ENCODE measurements at regions not wholly inside any gene's neighbourhood (a gene's known extent, or its start where the extent isn't known, plus 50 kb on each side); places are given as distances from the start of the nearest gene placed in this dataset.

DNA sequence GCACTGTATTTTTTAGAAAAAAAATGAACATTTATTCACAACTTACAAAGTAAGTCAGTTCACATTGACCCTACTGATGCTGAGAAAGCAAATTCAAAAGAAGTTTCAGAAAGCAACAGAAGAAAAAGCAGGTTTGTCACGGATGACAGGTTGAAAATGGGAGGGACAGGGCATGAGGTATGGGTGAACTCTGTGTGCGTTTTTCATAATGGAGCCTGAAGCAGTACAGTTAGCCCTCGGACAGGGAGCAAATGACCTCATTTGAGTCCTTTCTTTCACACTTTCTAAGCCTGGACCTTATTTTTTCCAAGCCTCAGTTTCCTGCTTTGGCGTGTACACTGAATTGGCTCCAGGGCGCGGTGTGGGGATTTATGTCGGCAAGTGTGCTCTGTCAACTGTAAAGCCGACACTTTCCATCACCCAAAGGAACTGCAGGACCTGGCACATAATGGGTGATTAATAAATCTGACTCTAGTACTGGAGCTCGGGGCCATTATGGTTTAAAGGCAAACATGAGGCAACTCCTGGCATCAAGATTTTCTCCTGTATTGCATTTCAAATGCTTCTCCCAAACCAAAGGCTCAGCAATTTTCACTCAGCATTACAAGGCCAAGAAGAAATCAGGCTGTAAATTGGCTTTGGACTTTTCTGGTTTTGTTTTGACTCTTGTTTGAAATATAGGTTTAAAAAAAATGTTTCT lies 345.5 kb upstream of the DUSP10 start:
- intact Hi-C loops (cut with DNase I; ENCODE audit: low total_unique reads) = no loop called here
- no peak overlapping the region for H3K4me3 ChIP-seq (ENCODE audit: low read depth, poor library complexity, severe bottlenecking)
- no peak for TF ChIP-seq POLR2A (IDR thresholded peaks at IDR 0.05)
- TF ChIP-seq, protein P1, sequence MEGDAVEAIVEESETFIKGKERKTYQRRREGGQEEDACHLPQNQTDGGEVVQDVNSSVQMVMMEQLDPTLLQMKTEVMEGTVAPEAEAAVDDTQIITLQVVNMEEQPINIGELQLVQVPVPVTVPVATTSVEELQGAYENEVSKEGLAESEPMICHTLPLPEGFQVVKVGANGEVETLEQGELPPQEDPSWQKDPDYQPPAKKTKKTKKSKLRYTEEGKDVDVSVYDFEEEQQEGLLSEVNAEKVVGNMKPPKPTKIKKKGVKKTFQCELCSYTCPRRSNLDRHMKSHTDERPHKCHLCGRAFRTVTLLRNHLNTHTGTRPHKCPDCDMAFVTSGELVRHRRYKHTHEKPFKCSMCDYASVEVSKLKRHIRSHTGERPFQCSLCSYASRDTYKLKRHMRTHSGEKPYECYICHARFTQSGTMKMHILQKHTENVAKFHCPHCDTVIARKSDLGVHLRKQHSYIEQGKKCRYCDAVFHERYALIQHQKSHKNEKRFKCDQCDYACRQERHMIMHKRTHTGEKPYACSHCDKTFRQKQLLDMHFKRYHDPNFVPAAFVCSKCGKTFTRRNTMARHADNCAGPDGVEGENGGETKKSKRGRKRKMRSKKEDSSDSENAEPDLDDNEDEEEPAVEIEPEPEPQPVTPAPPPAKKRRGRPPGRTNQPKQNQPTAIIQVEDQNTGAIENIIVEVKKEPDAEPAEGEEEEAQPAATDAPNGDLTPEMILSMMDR (IDR thresholded peaks at IDR 0.05) = no peak
- DNase-seq (ENCODE audit: low spot score in 2 of 2) = no peak
- WGBS, 2 donors = 45 to 52% methylated on average over 9 of the region's 9 CpGs

DNA sequence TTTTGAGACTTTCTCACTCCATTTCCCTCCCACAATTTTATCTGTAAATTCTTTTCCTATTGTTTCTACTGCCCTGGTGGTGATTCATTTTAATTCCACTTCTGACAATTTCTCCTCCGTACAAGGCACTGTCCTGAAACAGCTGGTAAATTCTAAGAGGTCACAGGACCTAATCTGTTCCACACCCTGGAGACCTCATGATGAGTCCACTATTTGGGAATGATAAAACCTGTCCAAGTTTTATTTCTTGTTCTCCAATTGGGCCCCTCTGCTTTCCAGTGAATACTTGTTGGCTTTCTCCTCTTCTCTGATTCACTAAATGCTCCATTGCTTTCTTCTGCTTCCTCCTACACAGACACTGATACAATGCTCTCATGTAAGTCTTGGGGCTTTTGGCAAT lies 343.1 kb upstream of the DUSP10 start:
- intact Hi-C loops (cut with DNase I; ENCODE audit: low total_unique reads) = no loop called here
- DNase-seq (ENCODE audit: low spot score in 2 of 2) = no peak
- H3K4me3 ChIP-seq (ENCODE audit: low read depth, poor library complexity, severe bottlenecking) = no peak overlapping the region
- 54 to 80% methylated on average over 1 of the region's 1 CpG for WGBS, 2 donors
- TF ChIP-seq POLR2A (IDR thresholded peaks at IDR 0.05) = no peak
- TF ChIP-seq, protein P1 (IDR thresholded peaks at IDR 0.05) = no peak

DNA sequence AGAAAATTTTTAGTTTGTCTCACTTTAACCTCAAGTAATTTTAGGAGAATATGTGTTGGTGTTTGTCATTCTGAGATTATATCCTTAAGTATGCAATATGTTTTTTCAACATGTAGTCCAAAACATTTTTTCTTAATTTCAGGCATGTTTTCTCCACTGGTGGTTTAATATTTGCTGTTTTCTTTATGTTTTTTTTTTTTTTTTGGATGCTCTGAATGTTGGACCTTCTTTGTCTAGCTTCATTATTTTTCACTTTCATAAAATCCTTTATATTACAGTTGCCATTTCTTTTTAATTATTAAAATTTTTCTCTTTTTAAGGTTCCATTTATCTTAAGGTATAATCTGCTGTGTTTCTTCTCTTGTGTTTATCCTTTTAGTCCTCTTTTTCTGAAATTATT lies 342.2 kb upstream of the DUSP10 start:
- intact Hi-C loops (cut with DNase I; ENCODE audit: low total_unique reads) = no loop called here
- DNase-seq (ENCODE audit: low spot score in 2 of 2) = no peak
- H3K4me3 ChIP-seq (ENCODE audit: low read depth, poor library complexity, severe bottlenecking) = no peak overlapping the region
- TF ChIP-seq, protein P1 (IDR thresholded peaks at IDR 0.05) = no peak
- TF ChIP-seq POLR2A (IDR thresholded peaks at IDR 0.05) = no peak

DNA sequence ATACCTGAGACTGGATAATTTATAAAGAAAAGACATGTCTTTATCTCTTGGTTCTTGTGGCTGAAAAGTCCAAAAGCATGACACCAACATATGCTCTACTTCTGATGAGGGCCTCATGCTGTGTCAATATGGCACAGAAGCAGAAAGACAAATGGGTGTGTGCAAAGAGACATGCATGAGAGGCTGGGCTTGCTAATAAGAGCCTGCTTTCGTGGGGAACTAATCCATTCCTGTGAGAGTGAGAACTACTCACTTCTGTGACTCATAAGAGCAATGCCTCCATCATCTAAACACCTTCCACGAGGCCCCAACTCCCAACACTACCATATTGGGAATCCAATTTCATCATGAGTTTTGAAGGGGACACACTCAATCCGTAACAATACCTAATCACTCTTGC lies 340.0 kb upstream of the DUSP10 start:
- no peak for TF ChIP-seq POLR2A (IDR thresholded peaks at IDR 0.05)
- TF ChIP-seq, protein P1 (IDR thresholded peaks at IDR 0.05) = no peak
- DNase-seq (ENCODE audit: low spot score in 2 of 2) = no peak
- WGBS, 2 donors = 84 to 87% methylated on average over 3 of the region's 3 CpGs
- H3K4me3 ChIP-seq (ENCODE audit: low read depth, poor library complexity, severe bottlenecking) = no peak overlapping the region
- intact Hi-C loops (cut with DNase I; ENCODE audit: low total_unique reads) = no loop called here

DNA sequence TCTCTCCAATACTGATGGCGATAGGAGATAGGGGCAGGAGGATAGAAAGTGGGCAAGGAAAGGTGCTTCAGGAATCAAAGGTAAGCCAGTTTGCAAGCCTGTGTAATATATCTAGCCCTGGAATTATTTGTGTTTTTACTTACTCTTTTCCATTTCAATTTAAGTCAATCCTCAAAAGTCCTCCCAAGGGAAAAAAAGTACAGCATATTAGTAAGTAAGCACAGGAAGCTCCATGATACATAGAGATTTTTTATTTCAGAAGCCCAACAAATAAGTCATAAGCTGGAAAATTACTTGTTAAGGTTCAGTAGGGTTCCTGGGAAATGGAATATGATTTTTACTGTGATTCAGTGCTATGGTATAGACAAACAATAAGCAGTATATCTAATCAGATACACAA lies 337.7 kb upstream of the DUSP10 start:
- DNase-seq (ENCODE audit: low spot score in 2 of 2) = no peak
- WGBS, 2 donors = 81 to 84% methylated on average over 1 of the region's 1 CpG
- H3K4me3 ChIP-seq (ENCODE audit: low read depth, poor library complexity, severe bottlenecking) = no peak overlapping the region
- TF ChIP-seq, protein P1 (IDR thresholded peaks at IDR 0.05) = no peak
- intact Hi-C loops (cut with DNase I; ENCODE audit: low total_unique reads) = no loop called here

DNA sequence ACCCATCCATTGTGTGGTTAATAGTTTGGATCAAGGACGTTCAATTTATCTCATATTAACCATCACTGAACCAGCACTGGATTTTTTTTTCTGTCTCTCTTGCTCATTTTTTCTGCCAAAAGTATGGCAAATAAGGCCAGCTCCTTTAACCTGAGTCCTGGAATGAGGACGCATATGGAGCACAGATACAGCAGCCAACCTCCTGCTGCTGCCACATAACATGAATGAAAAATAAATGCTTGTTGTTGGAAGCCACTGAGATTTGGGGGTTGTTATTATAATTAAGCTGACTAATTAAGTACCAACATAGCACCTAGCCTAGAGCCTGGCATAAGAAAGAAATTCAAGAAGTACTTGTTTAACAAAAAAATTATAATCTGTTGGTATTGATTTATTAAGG lies 335.3 kb upstream of the DUSP10 start:
- intact Hi-C loops (cut with DNase I; ENCODE audit: low total_unique reads) = no loop called here
- DNase-seq (ENCODE audit: low spot score in 2 of 2) = no peak
- H3K4me3 ChIP-seq (ENCODE audit: low read depth, poor library complexity, severe bottlenecking) = no peak overlapping the region
- TF ChIP-seq, protein P1 (IDR thresholded peaks at IDR 0.05) = no peak
- no peak for TF ChIP-seq POLR2A (IDR thresholded peaks at IDR 0.05)
- 72 to 74% methylated on average over 2 of the region's 2 CpGs for WGBS, 2 donors
